ENCODE measurements at regions not wholly inside any gene's neighbourhood (a gene's known extent, or its start where the extent isn't known, plus 50 kb on each side); places are given as distances from the start of the nearest gene placed in this dataset.
"Not testable (repeated sequence)": the region's sequence is repeated elsewhere in the genome, so short reads cannot be mapped to it uniquely, and the experiment has no call there.

DNA sequence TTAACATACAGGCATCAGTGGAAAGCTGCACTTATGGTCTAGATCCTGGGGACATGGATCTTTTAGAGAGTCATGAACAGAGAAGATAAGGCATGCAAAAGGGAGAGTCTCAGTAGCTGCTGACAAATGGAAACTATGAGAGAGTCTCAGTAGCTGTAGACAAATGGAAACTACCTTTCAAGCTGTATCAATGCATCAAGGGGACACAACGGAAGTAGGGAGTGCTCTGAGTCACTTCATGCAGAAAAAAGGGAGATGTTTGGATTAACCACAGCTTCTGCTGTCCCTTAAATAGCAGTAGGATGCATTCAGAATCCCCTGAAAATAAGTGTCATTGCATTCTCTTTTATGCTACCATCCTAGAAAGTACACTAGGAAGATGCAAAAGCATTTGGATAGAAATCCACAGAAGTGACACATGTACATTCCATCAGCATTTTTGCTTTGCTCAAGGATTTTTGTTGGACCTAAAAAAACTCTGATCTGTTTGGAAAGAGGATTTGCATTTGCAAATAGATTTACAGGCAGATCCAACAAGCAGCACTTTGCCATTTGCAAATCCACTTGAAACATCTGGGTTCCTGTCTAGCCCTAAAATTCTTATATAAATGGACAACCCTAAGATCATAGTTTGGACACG is 227.5 kb upstream of the LMO3 start:
- DNase-seq: no peak

DNA sequence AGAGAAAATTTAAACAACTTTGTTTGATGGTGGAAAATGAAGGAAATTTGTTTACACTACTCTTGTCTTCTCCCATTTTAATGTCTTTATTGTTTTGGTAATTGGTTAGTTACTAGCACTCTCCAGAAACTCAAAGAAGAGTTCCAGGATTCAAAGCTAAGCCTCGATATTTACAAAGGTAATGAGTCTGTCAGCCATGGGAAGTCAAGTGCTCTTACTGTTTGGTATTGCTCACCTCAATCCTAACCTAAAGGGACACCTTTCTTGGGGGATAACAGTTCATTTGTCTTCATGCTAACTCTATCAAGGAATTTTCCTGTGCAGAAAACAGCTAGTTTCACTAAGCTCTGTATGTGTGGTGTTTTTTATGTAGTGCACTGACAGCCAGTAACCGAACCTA is 222.9 kb upstream of the LMO3 start:
- no peak for DNase-seq

DNA sequence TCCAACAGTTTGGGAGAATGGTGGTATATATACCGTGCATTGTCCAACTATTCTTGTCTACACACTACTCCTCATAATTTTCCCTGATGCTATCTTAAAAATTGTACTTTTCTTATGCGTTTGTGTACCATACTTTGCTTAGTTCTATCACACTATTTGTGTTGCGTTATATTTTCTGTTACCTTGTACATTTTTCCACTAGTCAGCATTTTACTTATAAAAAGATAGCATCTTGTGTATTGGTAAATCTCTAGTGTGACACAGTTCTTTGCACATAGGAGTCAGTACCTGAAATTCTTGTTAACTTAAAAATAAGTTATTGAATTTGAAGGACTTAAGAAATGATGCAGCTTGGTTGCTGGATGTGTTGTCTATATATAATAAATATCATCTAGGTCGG is 201.8 kb upstream of the LMO3 start:
- no peak for DNase-seq

DNA sequence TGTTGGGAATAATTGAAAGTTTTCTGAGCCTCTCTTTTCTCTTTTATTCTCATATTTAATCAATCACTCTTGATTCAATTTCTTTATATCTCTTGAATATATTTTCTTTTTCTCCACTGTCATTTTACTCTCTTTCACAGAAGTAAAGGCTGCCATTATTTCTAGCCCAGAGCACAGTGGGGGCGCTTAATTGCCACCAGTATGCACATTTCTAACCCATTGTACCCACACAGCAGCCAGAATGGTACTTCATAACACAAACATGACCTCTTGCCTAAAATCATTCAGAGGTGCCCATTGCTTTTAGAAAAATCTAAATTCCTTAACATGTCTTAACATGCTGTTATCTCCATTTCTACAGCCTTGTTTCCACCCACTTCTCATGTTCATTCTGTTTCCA is 190.2 kb upstream of the LMO3 start:
- no peak for DNase-seq

DNA sequence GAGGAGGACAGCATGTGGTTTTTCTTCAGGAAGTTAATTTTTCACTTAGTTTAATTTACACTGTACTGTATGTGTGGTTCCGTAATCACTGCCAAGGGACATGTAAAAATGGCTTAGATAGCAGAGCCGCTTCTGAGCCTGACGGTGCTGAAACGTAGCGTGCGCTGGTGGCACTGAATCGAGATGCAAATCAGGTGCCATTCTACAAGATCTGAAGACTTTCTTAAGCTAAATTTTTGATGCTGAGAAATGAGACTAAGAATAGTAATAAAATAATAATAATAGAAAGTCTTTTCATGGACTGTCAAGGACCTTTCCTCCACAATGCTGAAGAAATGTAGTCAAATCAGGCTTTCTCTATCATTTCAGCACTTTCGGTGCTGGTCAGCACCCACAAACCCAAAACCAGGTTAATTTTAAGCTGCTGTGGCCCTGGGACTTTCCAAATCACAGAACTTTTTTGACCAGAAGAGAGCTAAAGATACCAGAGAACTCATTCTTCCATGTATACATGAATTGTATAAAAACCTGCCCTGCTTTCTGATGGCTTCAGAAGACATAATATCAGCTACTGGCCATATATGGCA is 183.3 kb upstream of the LMO3 start:
- DNase-seq: peak; percentile 27

DNA sequence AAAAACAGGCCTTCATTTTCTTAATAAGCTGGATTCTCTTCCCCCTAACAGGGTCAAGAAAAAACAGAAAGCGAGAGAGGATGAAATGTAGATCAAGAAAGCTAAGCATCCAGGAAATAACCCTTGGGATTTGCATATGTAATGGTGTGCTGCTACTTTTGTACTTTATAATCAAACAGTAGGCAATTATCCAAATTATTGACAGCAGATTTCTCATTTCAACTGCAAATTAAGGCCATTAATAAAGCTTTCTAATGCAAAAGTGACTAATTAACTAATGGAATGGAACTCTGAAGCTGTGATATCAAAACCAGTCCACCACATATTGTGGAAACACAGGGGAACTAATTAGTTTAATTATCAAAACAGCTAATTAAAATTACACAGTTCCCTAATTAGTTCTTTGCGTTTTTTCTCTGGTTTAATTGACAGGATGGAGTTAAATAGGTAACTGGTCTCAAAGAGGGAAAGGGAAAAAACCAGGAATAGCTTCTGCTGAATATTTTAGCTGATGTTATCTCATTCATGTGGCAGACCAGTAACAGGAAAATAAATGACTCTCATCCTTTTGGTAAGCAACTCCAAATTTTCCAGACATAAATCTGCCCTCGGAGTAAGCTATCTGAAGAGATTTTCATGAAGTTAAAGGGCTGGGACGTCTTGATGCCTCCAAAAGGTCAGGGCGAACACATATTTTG is 182.7 kb upstream of the LMO3 start:
- no peak for DNase-seq

DNA sequence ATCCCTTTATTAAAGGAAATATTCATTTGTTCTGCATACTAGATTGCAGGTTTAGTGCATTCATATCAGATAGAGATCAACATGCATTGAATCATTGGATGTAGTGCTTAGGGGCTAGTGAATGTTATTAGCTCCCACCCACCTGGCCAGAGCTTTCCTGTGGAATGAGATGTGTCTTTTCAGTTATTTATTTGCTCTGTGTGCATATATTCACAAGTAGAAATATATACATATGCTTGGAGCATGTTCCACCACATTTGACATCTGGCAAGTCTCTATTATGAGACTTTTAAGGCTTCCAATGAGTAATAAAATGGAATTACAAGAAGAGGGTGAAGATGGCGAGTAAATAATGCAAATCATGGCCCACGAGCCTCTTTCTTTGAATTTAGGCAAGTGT is 180.0 kb upstream of the LMO3 start:
- DNase-seq: no peak

DNA sequence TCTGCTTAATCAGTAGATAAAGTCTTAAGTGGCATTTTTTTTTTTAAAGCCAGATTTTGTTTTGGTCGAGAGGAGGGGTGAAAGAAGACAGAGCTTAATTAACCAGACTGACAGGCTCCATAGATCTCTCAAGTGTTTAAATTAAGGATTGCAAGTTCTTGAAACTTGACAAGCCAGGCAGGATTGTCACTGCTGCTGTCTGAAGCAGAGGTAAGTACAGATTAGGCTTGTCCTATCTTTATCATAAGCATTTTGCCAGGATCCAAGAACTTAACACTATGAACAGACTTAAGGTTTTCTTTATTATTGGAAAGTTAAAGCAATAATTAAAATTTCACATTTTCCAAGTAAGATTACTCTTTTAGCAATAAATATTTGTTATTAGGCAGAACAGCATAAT is 179.6 kb upstream of the LMO3 start:
- DNase-seq: no peak

DNA sequence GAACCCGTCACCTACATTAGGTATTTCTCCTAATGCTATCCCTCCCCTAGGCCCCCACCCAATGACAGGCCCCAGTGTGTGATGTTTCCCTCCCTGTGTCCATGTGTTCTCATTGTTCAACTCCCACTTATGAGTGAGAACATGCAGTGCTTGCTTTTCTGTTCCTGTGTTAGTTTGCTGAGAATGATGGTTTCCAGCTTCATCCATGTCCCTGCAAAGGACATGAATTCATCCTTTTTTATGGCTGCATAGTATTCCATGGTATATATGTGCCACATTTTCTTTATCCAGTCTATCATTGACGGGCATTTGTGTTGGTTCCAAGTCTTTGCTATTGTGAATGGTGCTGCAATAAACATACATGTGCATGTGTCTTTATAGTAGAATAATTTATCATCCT is 163.2 kb upstream of the LMO3 start:
- not testable (repeated sequence) for DNase-seq

DNA sequence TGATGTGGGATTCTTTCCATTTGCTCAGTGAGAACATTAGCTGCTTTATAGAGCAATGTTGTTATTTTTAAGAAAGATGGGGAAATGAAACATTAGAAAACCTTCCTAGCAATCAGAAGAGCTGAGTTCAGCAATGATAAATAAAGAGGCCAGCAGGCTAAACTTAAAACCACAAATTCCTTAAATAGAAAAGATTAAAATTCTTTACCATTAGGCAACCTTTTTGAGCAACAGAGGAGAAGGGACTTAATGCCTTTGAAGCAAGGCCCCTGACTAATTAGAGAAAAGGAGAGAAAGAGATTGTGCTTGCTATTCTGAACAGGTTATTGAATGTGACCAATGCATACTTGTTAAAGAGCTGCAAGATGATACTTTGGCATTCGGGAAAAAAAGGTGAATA is 160.8 kb upstream of the LMO3 start:
- peak; percentile 1 for DNase-seq

DNA sequence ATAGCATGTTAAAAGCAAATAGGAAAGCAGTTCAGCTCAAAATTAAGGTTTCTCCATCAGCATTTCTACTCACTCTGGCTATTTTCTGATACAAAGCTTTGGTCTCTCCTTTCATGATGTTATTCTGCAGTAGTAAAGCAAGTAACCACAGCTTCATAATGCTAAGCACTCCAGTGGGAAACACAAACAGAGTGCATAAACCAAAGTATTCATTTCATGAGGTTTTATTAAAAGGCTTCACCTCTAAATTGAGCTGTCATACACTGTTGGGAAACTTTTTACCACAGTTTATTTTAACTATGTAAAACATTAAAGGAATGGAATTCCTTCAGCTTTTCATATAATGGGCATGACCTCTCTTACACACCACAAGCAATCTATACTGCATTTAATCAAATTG is 157.9 kb upstream of the LMO3 start:
- no peak for DNase-seq

DNA sequence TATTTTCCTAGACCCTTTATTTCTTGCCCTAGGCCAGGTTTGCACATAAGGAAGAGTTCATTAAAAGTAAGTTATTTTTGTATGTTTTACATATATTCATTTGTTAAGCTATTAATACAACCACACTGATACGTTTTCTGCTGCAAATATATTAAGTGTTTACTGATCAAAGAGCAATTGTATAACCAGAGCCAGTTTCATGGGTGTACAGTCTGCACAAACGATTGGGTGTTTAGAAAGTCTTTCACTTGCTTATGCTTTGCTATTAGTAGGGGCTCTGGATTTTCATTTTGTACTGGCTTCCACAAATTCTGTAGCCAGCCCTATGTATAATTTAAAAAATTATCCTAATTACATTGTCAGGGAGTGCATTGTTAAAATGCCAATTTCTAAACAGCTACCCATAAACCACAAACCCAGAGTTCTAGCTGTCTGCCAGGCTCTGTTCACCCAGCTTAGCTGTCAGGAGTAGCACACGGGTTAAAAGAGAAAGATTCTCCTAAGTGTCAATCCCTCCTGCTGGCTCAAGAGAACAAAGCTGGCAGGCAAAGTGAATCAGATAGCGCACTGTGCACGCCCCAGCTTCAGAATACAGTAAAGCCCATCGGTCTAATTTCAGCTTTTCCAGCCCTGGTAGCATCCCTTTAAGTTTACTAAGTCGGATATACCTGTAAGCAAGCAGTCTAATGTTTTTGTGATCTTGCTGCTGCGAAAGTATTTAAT is 151.0 kb upstream of the LMO3 start:
- peak; percentile 12 for DNase-seq

DNA sequence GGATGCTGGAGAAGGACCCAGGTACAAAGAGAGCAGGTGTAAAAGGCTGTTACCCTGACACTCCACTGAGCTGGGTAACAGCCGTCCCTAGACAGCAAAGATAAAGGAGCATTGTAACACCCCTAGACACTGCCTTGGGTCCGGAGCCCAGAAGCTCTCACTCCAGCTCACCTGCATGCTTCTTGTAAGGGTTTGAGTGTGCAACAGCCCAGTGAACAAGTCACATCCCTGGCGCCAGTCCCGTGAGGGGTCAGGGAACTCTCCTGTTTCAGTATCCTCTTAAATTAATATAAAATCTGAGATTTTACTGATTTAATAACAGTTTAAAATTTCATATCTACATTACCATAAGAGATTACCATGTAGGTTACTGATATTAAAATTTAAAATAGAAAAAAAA is 124.8 kb upstream of the LMO3 start:
- DNase-seq: no peak

DNA sequence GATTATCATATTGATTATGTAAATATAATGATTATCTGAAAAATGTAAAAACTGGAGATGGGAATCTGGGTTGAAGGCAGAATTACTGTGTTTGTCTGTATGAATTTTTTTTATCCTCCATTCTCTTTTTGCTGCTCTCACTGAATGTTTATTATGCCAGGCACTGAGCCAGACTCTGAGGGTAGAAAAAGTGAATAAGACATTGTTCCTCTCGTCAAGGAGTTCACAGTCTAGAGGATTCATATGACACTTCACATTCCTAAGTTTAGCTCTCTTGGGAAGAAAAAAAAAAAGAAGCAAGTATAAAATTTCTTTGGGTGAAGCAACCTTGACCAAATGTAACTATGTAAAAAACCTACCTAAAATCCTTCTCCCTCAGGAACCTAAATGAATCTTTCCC is 120.9 kb upstream of the LMO3 start:
- peak; percentile 7 for DNase-seq

DNA sequence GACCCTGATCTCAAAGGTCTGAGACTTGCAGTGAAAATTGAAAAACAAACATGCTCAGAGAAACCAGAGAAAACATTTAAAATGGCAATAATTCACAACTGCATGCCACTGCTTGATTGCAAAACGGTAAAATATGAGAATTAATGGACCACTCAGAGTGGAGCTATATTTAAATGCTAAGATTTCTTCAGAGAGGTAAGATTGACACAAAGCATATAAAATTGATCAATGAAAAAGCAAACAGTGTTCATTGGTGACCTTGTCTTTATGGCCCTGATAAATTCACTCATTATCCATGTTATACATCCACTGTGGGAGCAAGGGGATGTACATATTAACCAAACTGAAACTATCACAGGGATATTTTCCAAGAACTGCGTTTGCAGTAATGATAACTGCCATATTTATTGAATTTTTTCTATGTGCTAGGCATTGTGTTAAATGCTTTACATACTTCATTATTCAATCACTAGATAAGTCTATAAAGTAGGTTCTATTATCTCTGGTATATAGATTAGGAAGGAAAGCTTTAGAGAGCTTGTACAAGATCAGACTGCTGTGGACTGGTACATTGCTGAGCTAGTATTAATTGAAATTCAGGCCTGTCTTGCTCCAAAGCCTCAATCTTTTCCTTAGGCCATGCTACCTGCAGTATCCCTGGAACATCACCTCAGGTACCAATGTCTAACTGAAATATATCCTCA is 113.9 kb upstream of the LMO3 start:
- no peak for DNase-seq

DNA sequence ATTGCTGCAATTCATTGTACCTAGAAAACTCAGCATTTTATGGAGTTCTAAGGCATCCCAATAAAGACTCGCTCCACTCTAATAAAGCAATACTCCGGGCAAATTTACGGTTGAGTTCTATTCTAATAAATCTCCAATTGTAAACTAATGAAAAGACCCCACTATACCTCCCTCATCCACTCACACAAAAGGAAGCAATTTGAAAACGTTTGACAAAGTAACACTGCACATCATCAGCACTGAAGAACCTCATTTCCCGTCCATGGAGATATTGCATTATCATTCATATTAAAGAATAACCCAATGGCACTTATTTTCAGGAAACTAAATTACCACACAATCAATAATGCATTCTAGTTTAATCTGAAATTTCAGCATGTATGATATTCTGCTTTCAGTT is 111.0 kb upstream of the LMO3 start:
- no peak for DNase-seq

DNA sequence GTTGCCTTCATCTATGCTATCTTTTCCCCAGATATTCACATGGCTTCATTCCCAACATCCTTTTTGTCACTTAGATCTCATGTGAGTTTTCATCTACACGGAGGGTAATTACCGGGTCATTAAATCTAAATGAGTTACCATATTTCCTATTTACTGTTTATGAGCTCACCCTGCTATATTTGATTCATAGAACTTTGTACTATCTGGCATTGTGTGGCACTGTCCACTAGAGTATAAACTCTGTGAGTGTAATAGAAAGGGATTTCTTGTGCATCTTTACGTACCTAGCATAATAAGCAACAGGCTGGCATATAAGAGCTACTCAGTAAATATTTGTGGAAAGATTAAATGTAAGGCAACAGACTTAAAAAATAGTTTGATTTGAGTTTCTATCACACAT is 86.1 kb upstream of the LMO3 start:
- no peak for DNase-seq

DNA sequence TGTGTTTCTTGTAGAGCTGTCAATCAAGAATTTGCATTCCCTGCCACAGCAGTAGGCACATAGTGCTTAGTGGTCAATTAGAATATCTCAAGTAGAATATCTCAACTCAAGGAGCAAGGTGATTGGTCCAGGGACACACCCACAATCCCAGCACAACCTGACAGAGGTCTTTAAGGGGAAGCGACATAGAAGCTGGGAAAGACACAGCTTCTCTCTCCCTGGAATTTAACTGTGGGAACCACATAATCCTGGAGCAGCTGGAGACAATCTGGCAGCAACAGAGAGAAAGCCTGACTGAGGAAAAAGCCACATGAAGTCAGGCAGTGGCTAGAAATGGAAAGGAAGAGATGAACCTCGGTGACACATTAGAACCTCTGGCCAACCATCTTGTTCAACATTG is 85.7 kb upstream of the LMO3 start:
- DNase-seq: no peak

DNA sequence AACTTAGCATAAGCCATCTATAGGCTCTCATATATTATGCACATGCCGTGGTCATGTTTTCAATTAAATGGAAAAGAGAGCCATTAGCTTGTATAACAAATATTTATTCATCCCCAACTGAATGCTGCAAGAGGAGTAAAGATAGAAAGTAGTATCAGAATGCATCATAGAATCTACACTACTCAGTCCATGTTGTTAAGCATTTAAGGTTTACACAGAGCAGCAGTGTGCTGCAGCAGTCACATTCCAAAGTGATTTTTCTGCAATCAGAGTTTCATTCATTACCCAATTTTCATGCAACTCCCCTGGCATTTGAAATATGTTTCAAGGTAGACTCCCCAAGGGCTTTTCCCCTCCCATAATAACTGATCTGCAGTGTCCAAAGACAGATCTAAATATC is 82.2 kb upstream of the LMO3 start:
- DNase-seq: no peak

DNA sequence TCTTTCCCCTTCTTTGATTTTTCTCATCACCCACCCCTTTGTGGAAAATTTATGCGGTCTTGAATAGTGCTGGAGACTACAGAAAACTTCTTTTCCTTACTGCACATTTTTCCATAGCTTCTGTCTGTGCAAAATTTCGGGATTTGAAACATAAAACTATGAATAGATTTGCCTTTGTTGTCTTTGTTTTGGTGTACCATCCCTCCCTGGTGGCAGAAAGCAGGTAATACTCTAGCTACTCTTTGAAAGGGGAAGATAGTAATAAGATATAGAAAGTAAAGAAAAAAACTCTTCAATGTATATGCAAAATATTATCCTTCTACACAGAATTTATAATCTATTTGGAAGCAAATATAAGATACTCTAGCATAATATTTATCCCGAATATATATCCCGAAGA is 79.1 kb upstream of the LMO3 start:
- no peak for DNase-seq

DNA sequence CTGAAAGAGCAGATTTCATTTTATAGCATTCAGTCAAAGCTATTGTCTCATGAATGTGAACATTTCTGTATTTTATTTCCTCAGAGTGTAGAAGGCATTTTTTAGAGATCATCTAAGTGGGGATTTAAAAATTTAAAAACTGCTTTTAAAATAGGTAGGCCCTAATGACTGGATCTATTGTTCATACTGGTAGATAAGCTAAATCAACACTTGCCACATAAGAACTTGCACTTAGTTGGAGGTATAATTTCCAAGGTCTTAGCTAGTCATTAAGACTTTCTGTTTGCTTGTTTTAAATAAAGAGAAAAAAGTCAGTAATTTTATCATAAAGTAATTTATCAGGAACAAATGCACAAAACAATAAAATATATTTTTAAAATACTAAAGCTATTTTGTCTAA is 75.2 kb upstream of the LMO3 start:
- no peak for DNase-seq

DNA sequence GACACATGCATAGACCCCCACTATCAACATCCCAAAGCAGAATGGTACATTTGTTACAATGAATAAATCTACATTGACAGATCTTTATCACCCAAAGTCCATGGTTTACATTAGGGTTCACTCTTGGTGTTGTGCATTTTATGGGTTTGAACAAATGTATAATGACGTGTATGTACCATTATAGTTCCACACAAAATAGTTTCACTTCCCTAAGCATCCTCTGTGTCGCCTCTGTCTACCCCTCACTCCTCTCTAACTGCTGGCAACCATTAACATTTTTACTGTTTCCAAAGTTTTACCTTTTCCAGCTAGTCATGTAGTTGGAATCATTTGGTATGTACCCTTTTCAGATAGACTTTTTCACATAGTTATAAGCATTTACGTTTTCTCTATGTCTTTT is 69.5 kb upstream of the LMO3 start:
- DNase-seq: no peak

DNA sequence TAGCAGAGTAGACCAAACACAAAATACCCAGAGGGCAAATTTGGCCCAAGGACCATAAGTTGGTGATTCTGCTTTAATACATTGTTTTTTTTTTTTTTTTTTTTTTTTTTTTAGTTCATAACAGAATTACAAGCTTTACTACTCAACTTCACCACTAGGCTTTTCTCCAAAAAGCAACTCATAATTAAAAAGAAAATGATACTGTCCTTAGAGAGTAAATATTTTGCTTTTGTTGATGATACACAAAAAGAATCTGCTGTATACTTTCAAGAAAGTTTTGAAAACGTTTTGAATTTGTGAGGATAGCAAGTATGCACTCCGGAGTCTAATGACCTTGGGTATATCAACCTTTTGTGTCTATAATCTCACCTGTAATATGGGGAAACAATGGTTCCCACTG is 68.9 kb upstream of the LMO3 start:
- DNase-seq: no peak
